GM18505 (cell line): ENCODE measurements at regions not wholly inside any gene's neighbourhood (a gene's known extent, or its start where the extent isn't known, plus 50 kb on each side); places are given as distances from the start of the nearest gene placed in this dataset.

ENCODE experiments used
- ATAC-seq: cut with Tn5 transposase; IDR thresholded peaks from one replicate; pipeline ENCODE4 v1.9.1; 2021; ENCODE audit not compliant: unreplicated experiment
- POLR2A ChIP-seq: IDR thresholded peaks from 4 replicates; pipeline ENCODE4 v1.6.1; 2011; ENCODE audit warnings: borderline replicate concordance; ENCODE audit not compliant: insufficient read depth, insufficient read length; ENCODE audit errors: extremely low read depth

DNA sequence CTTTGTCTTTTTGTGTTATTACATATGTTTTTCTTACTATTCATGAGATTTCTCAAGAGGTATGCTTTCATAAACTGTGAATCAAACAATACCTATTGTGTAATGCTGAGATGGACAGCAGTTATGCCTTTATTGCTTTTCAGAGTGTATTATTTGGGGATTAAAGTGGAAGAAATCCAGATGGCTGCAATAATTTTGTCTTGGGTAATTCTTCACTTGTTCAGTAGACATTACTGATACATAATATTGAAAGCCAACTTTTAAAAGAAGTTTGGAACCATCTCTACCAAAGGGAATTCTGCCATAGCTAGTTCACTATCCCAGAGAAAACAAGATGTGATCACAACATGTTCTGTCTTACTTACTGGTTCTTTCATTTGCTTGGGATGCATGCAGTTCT, 253.4 kb upstream of the ZSWIM2 start:
- TF ChIP-seq POLR2A: no peak
- no peak for ATAC-seq

DNA sequence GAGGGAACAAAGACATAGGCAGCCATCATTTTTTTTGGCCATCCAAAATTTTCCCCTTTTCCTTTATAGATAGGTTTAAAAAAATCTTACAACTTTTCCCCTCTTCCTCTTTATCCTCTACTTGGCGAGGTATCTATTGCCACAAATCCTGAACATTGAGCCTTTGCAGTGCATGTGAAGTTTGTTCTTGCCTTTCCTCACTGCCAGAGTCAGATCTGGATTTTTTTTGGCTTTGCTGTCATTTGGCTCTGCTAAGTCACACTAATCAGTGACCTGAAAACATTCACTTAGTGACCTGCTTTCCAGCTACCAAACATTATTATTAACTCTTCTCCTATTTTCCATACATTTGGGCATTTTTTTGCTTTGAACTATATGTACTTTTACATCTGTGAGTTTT, 249.2 kb upstream of the ZSWIM2 start:
- ATAC-seq: no peak
- TF ChIP-seq POLR2A: no peak

DNA sequence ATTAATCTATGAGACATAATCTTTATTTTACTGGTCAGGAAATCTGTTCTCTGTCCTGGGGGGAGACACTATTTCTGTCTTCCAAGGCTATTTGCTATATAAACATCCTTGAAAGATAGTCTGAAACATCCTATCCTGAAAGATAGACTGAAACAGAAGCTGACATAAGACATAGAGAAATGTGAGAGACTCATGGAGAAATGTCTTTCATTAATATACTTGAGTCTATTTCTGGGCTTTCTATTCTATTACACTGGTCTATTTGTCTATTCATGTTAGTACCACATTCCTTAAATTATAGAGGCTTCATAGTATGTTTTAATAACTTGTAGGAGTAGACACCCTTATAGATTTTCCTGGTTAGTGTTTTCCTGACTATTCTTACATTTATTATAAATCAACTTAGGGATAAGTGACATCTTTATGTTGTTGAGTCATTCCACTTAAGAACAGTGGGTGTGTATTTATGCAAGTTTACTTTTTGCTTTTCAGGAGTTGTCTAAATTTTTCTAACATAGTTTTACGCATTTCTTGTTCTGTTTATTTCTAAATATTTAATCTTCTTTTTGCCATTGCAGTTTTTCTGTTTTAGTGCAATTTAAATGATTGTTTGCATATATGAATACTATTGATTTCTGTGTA, 244.9 kb upstream of the ZSWIM2 start:
- no peak for TF ChIP-seq POLR2A
- no peak for ATAC-seq

DNA sequence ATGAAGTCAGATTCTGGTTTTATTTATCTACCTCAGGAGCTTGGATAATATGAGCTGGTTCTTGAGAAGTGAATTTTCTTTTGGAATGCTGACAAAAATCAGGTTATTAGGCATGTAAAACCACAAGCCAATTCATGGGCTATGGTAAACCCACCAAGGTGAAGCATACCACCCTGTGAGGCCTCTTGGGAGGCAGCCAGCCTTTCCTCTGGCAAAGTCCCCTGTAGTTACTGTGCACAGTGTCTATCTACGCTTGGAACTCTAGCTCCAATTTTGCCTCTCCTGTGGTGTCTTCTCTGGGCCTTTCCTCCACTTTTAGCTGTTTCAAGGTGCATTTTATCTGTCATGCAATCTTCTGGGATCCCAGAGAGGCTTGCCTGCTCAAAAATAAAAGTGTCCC, 242.7 kb upstream of the ZSWIM2 start:
- TF ChIP-seq POLR2A: no peak
- ATAC-seq: no peak

DNA sequence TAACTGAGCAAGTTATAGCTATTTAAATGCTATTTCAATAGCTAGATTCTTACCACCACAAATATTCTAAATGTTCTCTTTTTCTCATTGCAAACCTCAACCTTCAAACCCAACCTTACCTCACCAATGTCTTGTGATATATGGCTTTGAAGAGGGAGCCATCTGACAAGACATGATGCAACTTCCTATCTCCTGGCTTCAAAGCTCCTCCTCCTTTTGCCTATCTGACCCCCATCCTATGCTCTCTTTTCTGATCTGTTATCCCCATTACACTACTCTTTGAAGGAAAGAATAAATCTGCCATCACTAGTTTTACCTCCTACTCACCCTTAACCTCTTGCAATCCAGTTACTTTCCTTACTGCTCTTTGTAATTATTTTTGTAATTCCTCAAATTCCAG, 235.6 kb upstream of the ZSWIM2 start:
- no peak for TF ChIP-seq POLR2A
- no peak for ATAC-seq

DNA sequence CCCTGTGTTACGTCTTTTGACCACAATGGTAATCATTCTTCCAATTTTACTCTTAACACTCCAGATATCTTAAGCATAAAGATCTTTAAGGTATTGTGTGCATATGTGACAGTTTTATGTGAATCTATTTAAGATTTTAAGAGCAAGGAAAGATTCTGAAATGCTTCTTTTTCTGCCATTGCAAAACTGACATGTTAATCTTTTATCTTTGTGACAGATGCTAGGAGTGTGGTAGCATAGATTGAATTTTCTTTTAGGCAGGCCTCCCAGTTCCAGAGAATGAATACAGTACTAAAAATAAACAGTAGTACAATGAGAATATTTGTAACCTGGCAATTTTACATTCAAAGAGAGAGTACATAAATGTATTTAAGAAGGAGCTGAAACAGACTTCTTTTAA, 232.5 kb upstream of the ZSWIM2 start:
- no peak for ATAC-seq
- TF ChIP-seq POLR2A: no peak

DNA sequence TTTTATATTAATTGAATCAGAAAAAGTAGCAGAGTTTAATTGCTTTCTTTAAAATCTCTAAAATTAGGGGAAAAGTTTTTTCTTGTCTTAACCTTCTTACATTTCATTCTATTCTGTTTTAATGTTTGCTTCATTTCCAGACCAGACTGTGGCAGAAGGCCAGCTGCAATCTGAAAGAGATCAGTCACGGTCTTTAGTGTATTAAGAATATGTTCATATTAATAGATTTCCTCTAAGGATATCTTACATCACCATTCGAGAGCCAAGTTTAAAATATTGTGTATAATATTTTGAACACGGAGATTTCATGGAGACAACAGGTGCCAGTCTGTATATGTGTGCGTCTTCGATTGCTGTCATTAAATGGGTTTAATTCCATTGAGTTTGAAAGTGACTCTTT, 230.9 kb upstream of the ZSWIM2 start:
- TF ChIP-seq POLR2A: no peak
- no peak for ATAC-seq

DNA sequence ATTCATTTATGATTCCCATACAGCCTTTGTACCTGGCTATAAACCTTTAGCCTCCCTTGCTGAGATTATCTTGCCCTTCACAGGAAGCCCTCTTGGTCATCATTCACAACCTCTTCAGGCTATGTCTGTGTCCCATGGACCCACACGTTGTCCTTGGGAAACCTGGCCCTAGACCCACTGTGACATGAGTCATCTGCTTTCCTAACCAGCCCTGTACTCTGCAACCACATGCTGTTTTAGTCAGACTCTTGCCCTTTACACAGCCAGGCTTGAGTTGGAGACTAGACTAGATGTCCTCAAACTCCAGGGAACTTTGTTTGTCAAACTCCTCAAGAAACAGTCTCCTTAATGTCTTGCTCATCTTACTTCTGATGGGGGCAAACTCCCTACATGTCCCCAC, 229.3 kb upstream of the ZSWIM2 start:
- no peak for TF ChIP-seq POLR2A
- ATAC-seq: no peak

DNA sequence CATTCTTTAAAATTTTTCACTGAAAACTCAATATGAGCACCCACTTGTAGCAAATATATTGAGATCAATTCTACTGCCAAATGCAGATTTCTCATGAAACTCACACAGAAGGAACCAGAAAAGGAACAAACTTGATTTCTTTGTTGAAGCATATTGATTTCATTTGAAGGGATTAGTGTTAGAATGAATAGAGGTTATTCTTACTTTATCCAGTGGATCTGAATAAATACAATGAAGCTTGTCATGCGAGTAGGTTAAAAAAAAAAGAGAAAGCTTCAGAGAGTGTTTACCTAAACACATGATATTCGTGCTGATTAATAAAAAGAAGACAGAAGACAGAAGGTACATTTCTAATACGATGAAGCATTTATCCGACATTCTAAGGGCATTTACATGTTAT, 226.7 kb upstream of the ZSWIM2 start:
- no peak for TF ChIP-seq POLR2A
- ATAC-seq: no peak

DNA sequence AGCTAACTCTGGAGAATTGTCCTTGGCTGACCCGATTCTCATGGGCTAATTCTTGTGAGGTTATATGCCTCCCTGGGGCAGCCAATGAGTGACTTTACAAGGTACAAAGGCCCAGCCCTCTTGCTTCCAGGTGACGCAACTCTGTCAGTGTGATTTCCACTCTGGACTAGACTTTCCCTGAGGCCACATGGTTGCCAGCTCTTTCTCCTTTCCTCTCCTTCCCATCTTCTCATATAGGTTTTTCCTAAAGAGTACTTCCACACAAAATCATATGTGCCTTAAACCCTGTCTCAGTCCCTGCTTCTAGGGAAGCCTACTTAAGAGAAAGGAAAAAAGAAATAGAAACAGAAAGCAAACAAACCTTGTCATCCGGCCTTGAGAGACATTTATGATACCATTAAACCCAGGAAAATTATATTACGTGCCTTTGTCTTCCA, 226.2 kb upstream of the ZSWIM2 start:
- TF ChIP-seq POLR2A: no peak
- no peak for ATAC-seq

DNA sequence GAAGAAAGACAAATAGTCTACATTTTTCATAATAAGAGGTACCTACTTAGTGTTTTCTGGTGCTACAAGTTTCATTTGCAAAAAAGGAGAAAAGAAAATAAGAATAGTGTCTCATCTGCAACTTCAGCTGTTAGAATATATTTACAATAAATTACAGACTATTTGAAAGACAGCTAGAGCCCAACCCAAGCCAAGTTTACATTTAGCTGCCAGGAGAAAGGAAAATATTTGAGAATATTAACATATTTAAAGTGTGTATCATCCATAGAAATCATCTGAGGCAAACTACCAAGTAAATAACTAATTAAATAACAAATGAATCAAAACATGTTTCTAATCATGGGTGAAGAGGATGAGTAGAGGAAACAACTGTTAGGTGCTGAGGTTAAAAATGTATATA, 209.2 kb upstream of the ZSWIM2 start:
- no peak for ATAC-seq
- no peak for TF ChIP-seq POLR2A

DNA sequence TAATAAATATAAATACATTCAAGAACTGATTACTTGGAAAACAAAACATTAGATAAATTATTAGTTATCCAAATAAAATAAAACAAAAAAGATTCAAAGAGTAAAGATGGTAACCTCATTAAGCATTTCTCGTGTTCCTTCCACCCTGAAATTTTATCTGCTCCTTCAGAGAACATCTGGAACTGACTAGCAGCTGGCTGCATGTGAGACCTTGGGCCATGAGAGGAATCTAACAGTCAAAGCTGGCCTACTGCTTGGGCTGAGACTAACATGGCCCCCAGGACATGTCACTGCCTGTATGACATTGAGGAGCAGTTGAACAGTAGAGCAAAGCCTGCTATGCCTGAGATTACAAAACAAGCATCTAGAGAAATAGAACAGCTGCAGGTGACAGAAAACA, 208.5 kb upstream of the ZSWIM2 start:
- no peak for TF ChIP-seq POLR2A

DNA sequence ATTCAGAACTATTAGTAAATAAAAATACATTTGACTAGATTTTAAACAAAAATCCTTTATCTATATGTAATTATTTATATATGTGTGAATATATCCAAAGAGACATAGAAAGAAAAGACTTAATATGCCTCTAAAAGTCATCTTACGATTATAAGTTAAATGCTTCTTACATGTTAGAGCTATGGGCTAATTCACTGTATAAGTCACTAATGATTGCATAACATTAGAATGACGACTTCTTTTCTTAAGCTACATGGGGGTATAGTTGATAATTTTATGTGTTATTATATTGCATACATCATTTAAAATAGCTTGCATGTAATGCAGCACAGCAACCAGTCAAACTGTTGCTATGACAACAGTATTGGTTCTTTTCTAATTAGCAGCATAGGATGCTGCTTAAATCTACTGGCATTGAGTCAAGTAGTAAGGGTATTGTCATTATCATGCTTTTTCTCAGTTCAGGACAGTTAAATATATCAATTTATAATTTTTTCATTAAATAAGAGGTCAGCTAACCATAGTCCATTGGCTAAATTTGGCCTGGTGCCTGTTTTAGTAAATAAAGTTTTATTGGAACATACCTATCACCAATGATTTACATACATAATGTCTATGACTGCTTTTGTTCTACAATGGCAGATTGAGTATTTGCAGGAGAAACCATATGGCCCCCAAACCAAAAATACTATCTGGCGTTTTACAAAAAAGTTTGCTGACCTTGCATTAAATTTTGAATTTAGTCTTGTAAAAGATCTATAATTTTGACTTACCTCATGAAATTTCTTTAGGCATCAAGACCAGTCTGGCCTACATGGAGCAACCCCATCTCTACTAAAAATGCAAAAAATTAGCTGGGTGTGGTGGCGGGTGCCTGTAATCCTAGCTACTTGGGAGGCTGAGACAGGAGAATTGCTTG, 207.7 kb upstream of the ZSWIM2 start:
- TF ChIP-seq POLR2A: no peak
- ATAC-seq: no peak

More for the DNA sequence above, 208.5 kb upstream of the ZSWIM2 start:
- ATAC-seq: no peak

DNA sequence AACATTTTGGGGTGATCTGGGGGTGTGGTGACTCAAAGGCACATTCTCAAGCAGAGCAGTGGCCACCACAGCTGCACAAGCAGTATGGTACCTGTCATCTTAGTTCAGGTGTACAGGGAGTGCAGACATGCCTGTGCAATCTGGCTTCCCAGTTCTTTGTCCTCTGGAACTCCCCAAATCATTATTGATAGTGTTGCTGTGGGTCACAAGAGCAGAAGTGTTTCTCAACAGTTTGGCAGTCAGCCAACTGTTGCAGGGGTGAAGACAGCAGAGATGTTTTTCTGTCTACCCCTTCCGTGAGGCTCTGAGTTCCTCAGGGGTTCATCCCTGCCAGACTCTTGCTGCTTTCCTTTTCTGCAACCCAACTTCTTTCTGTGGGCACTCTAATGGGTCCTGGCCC, 206.5 kb upstream of the ZSWIM2 start:
- no peak for ATAC-seq
- no peak for TF ChIP-seq POLR2A
